ENCODE measurements at regions not wholly inside any gene's neighbourhood (a gene's known extent, or its start where the extent isn't known, plus 50 kb on each side); places are given as distances from the start of the nearest gene placed in this dataset.

DNA sequence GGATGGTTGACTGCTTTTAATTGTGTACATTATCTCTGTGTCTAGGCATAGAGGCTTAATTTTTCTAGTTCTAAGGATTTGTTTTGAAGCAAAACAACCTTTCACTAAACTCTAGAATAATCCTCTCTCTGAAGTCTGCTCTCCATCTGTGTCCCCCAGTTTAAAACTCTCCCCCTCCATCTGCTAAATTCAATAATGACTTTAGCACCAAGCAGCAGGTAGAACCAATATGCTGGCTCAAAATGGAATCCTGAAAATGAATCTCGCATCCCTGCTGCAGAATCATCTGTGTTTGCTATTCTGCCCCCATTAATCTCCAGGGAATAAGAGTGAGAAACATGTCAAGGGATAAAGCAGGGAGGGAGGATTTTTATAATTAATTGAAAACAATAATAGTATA is 111.8 kb downstream of the TUSC7 start:
- CTCF ChIA-PET = no interaction called here
- POLR2A ChIA-PET = no interaction called here
- no peak for DNase-seq (ENCODE audit: extremely low spot score)
- TF ChIP-seq, protein P1, sequence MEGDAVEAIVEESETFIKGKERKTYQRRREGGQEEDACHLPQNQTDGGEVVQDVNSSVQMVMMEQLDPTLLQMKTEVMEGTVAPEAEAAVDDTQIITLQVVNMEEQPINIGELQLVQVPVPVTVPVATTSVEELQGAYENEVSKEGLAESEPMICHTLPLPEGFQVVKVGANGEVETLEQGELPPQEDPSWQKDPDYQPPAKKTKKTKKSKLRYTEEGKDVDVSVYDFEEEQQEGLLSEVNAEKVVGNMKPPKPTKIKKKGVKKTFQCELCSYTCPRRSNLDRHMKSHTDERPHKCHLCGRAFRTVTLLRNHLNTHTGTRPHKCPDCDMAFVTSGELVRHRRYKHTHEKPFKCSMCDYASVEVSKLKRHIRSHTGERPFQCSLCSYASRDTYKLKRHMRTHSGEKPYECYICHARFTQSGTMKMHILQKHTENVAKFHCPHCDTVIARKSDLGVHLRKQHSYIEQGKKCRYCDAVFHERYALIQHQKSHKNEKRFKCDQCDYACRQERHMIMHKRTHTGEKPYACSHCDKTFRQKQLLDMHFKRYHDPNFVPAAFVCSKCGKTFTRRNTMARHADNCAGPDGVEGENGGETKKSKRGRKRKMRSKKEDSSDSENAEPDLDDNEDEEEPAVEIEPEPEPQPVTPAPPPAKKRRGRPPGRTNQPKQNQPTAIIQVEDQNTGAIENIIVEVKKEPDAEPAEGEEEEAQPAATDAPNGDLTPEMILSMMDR (IDR thresholded peaks at IDR 0.05; ENCODE audit: control extremely low read depth, extremely low read depth, low read depth, missing control alignments) = no peak

DNA sequence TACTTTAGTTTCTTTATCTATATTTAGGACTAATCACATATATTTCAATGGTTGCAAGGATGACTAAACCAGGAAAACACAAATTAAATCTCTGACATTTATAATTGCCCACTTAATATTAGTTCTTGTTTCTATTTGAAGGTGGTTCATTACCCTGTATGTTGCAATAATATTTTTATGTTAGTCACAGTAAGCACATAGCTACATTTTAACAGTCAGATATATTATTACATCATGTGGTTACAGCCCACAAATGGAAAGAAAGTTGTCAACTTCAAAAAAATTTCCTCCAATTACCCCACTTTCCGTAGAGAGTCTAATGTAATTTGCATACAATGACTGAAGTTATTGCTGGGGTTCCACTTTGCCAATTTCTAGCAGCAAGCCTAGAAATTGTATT is 114.6 kb downstream of the TUSC7 start:
- TF ChIP-seq, protein P1 (IDR thresholded peaks at IDR 0.05; ENCODE audit: control extremely low read depth, extremely low read depth, low read depth, missing control alignments) = no peak
- POLR2A ChIA-PET = no interaction called here
- CTCF ChIA-PET = interaction anchor here (1.0 kb wide), 1 partner anchor 39 kb away, joined by 3 read pairs; no protein-coding TSS in a partner anchor
- DNase-seq (ENCODE audit: extremely low spot score) = no peak

DNA sequence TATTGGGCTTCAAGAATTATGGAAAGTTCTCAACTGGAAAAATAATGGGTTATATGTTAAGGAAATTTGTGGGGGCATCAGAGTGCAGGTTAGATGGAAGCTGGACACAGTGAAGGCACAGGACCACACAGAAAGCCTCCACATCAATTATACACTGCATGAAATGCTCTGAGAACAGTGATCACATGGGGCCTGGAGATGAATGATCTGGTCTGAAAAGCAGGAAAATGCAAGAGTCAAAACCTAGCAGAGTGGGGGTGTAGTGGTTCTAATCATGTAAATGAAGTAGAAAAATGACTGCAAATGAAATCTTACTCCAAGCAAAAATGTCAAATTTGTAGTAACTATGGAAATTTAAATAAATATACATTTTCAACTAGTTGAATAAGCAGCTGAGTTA is 123.6 kb downstream of the TUSC7 start:
- POLR2A ChIA-PET = no interaction called here
- no peak for DNase-seq (ENCODE audit: extremely low spot score)
- CTCF ChIA-PET = interaction anchor here (1.2 to 3.1 kb wide), 3 partner anchors 13 to 109 kb away, joined by 3 to 12 read pairs (median 3); no protein-coding TSS in a partner anchor
- TF ChIP-seq, protein P1 (IDR thresholded peaks at IDR 0.05; ENCODE audit: control extremely low read depth, extremely low read depth, low read depth, missing control alignments) = no peak

DNA sequence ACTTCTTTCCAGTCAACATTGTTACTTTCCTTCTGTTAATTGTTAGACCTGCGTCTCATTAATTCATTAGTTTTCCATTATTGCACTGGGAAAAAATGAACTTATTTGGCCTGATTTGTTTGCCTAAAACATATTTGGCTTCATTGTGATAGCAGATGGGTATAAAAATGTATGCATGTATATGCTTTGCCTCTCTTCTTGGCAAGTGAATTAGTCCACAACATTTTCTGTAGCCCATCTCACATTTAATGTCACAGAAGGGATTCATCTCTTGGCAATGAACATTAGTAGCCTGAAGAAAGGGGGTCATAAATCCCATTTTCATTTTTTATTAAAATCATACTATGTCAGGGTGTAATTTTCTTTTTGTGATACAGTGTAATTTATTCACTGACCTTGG is 125.2 kb downstream of the TUSC7 start:
- DNase-seq (ENCODE audit: extremely low spot score) = no peak
- POLR2A ChIA-PET = no interaction called here
- CTCF ChIA-PET = no interaction called here
- TF ChIP-seq, protein P1 (IDR thresholded peaks at IDR 0.05; ENCODE audit: control extremely low read depth, extremely low read depth, low read depth, missing control alignments) = no peak

DNA sequence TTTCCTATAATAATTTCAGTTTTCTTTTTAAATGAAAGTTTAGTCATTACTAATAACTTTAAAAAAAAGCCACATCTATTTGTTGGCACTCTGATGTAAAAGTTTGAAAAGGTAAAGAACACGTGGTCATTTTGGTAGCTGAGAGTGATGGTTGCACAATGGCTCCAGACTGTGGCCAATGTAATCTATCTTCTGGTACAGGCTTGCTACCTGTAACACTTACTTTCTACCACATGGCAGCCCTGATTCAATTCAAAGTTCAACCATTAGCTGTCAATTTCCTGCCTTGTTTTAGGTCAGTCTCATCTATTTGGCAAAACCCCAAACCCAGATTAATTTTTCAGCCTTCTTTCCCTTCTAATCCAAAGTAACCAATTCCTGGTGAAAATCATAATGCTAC is 126.1 kb downstream of the TUSC7 start:
- DNase-seq (ENCODE audit: extremely low spot score) = no peak
- CTCF ChIA-PET = interaction anchor here (1.4 kb wide), 1 partner anchor 9 kb away, joined by 3 read pairs; no protein-coding TSS in a partner anchor
- POLR2A ChIA-PET = no interaction called here
- TF ChIP-seq, protein P1 (IDR thresholded peaks at IDR 0.05; ENCODE audit: control extremely low read depth, extremely low read depth, low read depth, missing control alignments) = no peak

DNA sequence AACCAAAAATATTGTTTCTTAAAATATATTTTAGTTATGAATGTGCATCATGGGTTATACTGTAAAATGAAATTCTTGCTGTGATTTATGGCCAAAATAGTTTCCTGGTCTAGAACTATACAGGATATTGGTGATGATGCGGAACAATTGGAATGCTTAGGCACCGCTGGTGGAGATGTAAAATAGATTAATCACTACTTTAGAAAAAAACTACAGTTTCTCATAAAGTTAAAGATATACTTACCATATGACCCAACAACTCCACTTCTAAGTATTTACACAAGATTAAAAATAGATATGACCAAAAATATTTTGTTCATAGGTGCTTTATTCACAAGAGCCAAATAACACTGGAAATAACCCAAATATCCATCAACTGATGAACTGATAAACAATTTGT is 126.7 kb downstream of the TUSC7 start:
- no peak for DNase-seq (ENCODE audit: extremely low spot score)
- TF ChIP-seq, protein P1 (IDR thresholded peaks at IDR 0.05; ENCODE audit: control extremely low read depth, extremely low read depth, low read depth, missing control alignments) = no peak
- CTCF ChIA-PET = interaction anchor here (1.4 kb wide), 1 partner anchor 10 kb away, joined by 3 read pairs; no protein-coding TSS in a partner anchor
- POLR2A ChIA-PET = no interaction called here

DNA sequence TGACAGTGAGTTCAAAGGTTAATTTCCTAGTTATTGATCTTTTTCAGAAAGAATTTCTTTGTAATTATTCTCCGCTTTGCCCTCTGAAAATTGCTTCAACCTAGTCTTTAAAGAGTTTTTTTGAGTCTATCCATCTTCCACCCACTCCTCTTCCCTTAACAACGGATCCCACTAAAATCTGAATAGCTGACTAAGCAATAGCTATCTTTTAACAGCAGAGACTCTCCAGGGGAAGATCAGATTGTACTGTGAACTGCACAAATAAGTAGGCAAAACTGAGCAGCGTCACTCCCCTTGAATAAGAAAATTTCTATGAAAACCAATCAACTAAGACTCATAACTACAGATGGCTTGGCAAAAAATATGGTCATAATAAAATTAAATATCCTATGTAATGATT is 127.9 kb downstream of the TUSC7 start:
- ChIA-PET CTCF (interaction anchor here (1.0 kb wide), 2 partner anchors 10 to 11 kb away, joined by 3 read pairs; no protein-coding TSS in a partner anchor), POLR2A (no interaction called here)
- TF ChIP-seq, protein P1 (IDR thresholded peaks at IDR 0.05; ENCODE audit: control extremely low read depth, extremely low read depth, low read depth, missing control alignments) = no peak
- no peak for DNase-seq (ENCODE audit: extremely low spot score)
